ENCODE measurements at regions not wholly inside any gene's neighbourhood (a gene's known extent, or its start where the extent isn't known, plus 50 kb on each side); places are given as distances from the start of the nearest gene placed in this dataset.

DNA sequence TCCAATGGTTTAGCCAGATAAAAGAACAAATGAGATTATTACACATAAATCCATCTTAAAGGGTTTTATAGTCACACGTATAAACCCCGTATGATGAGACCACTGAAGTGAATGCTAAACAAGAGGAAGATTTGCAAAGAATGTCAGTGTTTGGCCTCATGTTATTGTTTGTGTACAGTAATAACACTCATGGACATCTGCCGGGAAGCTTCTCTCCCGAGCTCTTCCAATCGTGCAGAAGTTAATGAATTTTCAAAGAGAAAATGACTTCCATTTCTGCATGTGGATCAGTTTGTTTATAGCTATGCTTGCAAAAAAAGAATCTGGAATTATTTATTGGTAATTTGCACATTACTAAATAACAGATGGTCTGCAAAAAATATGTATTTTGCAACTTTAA lies 88.5 kb upstream of the APCDD1 start:
- Histone ChIP-seq H3K4me1 (ENCODE audit: insufficient read depth, low read length) (no peaks in the 10 kb centered on the region; the same call in 1 of the 2 replicates), H3K36me3 (ENCODE audit: insufficient read depth, low read depth, low read length) (no peaks in the 10 kb centered on the region), H3K4me3 (ENCODE audit: low read length) (no peak overlapping the region), H3K27ac (ENCODE audit: low read length) (no peak overlapping the region), H3K9ac (ENCODE audit: low read depth, low read length) (no peak overlapping the region), H3K27me3 (ENCODE audit: insufficient read depth, low read length) (no peaks in the 10 kb centered on the region), H3K9me3 (ENCODE audit: insufficient read depth, low read depth, low read length) (peaks cover 7% of the 10 kb centered on the region; the same call in 1 of the 2 replicates)

DNA sequence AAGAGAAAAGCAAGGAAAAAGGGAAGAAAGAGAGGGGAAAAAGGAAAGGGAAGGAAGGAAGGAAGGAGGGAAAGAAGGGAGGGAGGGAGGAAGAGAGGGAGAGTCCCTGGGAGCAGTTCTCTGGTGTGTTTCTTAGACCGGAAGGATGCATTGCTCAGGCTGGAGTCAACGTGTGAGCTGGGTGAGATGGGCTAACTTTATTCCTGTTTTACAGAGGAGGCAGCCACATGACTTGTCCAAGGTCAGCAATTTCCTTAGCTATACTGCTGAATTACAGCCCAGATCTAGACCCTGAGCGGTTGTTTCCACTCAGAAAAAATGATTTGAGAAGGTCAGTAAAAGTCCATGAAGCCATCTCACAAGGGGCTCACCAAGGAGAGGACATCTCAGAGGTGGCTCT lies 86.6 kb upstream of the APCDD1 start:
- Histone ChIP-seq H3K9ac (ENCODE audit: low read depth, low read length) (no peak overlapping the region), H3K4me1 (ENCODE audit: insufficient read depth, low read length) (no peaks in the 10 kb centered on the region; the same call in 1 of the 2 replicates), H3K27ac (ENCODE audit: low read length) (no peak overlapping the region), H3K36me3 (ENCODE audit: insufficient read depth, low read depth, low read length) (no peaks in the 10 kb centered on the region), H3K9me3 (ENCODE audit: insufficient read depth, low read depth, low read length) (peaks cover 7% of the 10 kb centered on the region; the same call in 1 of the 2 replicates), H3K4me3 (ENCODE audit: low read length) (no peak overlapping the region), H3K27me3 (ENCODE audit: insufficient read depth, low read length) (no peaks in the 10 kb centered on the region)

DNA sequence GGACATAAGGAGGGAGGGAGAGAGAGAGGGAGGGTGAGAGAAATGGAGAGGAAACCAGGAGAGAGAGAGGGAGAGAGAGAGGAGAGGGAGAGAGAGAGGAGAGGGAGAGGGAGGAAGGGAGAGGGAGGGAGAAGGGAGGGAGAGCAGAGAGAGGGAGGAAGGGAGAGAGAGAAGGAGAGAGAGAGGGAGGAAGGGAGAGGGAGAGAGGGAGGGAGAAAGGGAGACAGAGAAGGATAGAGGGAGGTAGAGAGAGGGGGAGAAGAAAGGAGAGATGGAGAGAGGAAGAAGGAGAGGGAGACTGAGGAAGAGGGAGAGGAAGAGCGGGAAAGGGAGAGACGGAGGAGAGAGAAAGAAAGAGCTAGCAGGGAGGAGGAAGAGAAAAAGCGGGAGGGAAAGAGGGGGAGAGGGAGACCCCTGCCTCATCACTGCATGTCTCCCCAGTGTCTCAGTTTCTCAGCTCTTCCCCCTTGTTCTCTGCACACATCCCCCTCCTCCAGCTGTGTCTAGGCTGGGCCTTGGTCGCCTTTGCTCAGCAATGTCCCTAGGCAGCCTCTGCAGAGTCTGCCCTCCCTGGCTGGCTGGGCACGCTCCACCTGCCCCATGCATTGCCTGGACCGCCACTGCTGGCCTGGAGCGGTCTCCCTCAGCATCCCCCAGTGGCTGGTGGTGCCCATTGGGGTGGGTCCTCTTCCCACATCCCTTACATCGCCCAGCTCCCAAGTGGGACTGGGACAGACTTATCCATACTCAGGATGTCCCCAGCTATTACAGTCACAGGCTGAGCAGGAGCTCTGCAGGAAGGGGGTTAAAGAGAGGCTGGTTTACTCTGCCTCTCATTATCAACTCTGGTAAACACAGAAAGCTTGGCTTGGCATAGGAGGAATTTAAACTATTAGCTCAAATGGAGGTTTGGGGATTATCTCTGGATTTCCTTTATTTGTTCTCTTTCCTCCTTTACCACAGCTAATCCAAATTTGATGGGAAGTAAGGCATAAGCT lies 85.7 kb upstream of the APCDD1 start:
- no peak overlapping the region for H3K4me3 ChIP-seq (ENCODE audit: low read length)
- no peaks in the 10 kb centered on the region; the same call in 1 of the 2 replicates for H3K4me1 ChIP-seq (ENCODE audit: insufficient read depth, low read length)
- H3K36me3 ChIP-seq (ENCODE audit: insufficient read depth, low read depth, low read length), result no peaks in the 10 kb centered on the region
- no peaks in the 10 kb centered on the region; the same call in 1 of the 2 replicates for H3K27me3 ChIP-seq (ENCODE audit: insufficient read depth, low read length)
- no peak overlapping the region for H3K9ac ChIP-seq (ENCODE audit: low read depth, low read length)
- H3K9me3 ChIP-seq (ENCODE audit: insufficient read depth, low read depth, low read length), result peaks cover 7% of the 10 kb centered on the region; the same call in 1 of the 2 replicates
- no peak overlapping the region for H3K27ac ChIP-seq (ENCODE audit: low read length)

DNA sequence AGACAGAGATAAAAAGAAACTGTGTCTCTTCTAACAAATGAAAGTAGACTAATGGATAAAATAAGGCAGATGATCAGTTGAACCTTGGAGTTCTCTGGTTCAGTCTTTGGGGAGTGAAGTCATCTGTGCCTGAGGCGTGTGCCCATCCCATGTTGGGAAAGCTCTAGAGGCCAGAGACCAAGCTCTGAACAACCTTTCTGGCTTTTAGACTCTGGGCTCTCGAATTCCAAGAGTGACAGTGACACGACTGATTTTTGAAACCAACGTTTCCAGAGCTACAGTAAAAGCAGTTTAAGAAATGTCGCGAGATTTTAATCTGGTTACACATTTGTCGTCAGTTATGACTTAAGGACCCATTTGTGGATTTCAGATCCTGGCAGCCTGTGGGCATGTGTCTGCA lies 83.7 kb upstream of the APCDD1 start:
- H3K36me3 ChIP-seq (ENCODE audit: insufficient read depth, low read depth, low read length), result no peaks in the 10 kb centered on the region
- H3K4me3 ChIP-seq (ENCODE audit: low read length), result no peak overlapping the region
- no peak overlapping the region for H3K27ac ChIP-seq (ENCODE audit: low read length)
- H3K9me3 ChIP-seq (ENCODE audit: insufficient read depth, low read depth, low read length), result no peaks in the 10 kb centered on the region
- no peak overlapping the region for H3K9ac ChIP-seq (ENCODE audit: low read depth, low read length)
- H3K27me3 ChIP-seq (ENCODE audit: insufficient read depth, low read length), result no peaks in the 10 kb centered on the region; the same call in 1 of the 2 replicates
- peaks cover 3% of the 10 kb centered on the region; the same call in 1 of the 2 replicates for H3K4me1 ChIP-seq (ENCODE audit: insufficient read depth, low read length)

DNA sequence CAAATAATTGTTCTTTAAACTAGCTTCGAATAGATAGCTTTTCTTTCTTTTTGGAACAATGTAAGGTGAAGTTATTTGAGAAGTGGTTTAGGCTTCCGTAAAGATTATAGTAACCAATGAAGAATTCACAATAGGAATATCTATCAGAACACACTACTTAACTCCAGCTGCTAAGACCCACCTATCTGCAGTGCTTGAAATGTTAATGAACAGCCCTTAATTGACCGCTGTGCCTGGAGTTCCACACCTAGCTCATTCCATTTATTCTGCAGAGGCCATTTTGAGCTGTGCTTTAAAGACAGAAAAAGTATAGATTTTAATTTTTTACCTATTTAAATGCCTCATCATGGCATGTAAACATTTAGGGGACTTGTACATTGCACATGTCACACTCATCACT lies 83.3 kb upstream of the APCDD1 start:
- peaks cover 3% of the 10 kb centered on the region; the same call in 1 of the 2 replicates for H3K4me1 ChIP-seq (ENCODE audit: insufficient read depth, low read length)
- no peaks in the 10 kb centered on the region; the same call in 1 of the 2 replicates for H3K27me3 ChIP-seq (ENCODE audit: insufficient read depth, low read length)
- no peaks in the 10 kb centered on the region for H3K9me3 ChIP-seq (ENCODE audit: insufficient read depth, low read depth, low read length)
- no peaks in the 10 kb centered on the region for H3K36me3 ChIP-seq (ENCODE audit: insufficient read depth, low read depth, low read length)
- H3K9ac ChIP-seq (ENCODE audit: low read depth, low read length), result no peak overlapping the region
- H3K27ac ChIP-seq (ENCODE audit: low read length), result no peak overlapping the region
- H3K4me3 ChIP-seq (ENCODE audit: low read length), result no peak overlapping the region

DNA sequence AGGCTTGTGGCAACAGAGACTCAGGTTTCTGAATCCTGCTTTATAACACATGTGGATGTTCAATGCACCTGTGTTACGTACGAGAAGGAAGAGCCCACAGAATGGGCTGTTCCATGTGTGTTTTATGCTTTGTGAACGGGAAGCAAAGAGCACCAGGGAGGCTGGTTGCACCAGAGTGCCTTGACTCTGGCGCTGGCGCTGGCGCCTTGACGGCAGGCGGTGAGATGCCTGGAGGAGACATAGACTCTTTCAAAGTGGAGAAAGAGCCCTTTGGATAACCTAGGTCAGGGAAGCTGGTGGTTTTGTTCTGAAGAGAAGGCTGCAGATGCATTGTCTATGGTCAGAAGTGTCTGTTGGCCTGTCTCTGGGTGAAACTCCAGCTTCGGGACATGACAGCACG lies 80.2 kb upstream of the APCDD1 start:
- H3K27ac ChIP-seq (ENCODE audit: low read length), result no peak overlapping the region
- H3K27me3 ChIP-seq (ENCODE audit: insufficient read depth, low read length), result no peaks in the 10 kb centered on the region; the same call in 1 of the 2 replicates
- H3K9ac ChIP-seq (ENCODE audit: low read depth, low read length), result no peak overlapping the region
- H3K9me3 ChIP-seq (ENCODE audit: insufficient read depth, low read depth, low read length), result no peaks in the 10 kb centered on the region
- H3K4me1 ChIP-seq (ENCODE audit: insufficient read depth, low read length), result peaks cover 5% of the 10 kb centered on the region; the same call in 1 of the 2 replicates
- no peak overlapping the region for H3K4me3 ChIP-seq (ENCODE audit: low read length)
- H3K36me3 ChIP-seq (ENCODE audit: insufficient read depth, low read depth, low read length), result no peaks in the 10 kb centered on the region

DNA sequence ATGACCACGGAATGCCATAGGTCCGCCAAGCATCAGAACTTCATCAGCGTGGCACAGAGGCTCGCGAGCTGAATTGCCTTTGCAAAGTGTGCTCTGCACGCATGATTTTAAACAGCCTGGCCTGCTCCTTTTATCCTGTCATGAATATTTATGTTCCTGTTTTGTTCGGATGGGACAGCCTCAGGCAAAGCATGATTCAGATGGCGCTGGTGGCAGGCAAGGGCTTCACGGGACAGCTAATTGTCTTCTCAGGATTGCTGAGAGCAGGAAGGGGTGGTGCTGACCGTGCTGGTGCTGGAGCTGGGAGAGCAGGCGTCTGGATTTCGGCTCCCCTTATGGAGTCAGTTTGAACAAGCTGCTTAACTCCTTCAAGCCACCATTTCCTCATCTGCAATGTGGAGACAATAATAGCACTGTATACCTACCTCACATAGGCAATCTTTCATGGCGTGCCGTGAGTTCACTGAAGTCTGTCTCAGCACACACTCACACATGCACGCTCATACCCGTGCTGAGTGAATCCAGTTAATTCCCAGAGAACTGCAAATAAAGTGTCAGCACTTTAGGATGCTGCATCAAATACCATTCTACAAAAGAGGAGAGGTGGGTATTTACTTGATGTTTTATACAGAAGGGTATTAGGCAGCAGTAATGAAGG lies 79.7 kb upstream of the APCDD1 start:
- no peaks in the 10 kb centered on the region for H3K9me3 ChIP-seq (ENCODE audit: insufficient read depth, low read depth, low read length)
- no peak overlapping the region for H3K27ac ChIP-seq (ENCODE audit: low read length)
- H3K4me3 ChIP-seq (ENCODE audit: low read length), result no peak overlapping the region
- H3K27me3 ChIP-seq (ENCODE audit: insufficient read depth, low read length), result no peaks in the 10 kb centered on the region; the same call in 1 of the 2 replicates
- H3K36me3 ChIP-seq (ENCODE audit: insufficient read depth, low read depth, low read length), result no peaks in the 10 kb centered on the region
- peaks cover 10% of the 10 kb centered on the region; the same call in 1 of the 2 replicates for H3K4me1 ChIP-seq (ENCODE audit: insufficient read depth, low read length)
- no peak overlapping the region for H3K9ac ChIP-seq (ENCODE audit: low read depth, low read length)

DNA sequence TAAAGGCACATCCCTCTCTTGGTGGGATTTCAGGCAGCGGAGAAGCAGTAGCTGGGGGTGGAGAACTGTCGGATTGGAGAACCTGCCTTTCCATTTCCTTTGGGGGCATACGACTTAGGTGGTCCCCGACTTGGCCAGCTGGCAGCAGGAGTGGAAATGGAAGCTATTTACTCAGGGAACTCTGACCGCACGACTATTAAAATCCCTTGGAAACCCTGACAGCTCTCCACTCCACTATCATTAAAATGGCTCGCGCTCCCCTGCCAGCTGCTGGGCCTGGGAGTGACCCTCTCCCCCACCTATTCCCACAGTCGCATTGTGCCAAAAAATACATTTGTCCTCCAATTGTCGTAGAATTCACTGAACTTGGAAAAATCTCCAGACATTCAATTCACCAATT lies 77.7 kb upstream of the APCDD1 start:
- Histone ChIP-seq H3K4me1 (ENCODE audit: insufficient read depth, low read length) (peaks cover 10% of the 10 kb centered on the region; the same call in 1 of the 2 replicates), H3K27ac (ENCODE audit: low read length) (no peak overlapping the region), H3K27me3 (ENCODE audit: insufficient read depth, low read length) (no peaks in the 10 kb centered on the region; the same call in 1 of the 2 replicates), H3K4me3 (ENCODE audit: low read length) (no peak overlapping the region), H3K9ac (ENCODE audit: low read depth, low read length) (no peak overlapping the region), H3K9me3 (ENCODE audit: insufficient read depth, low read depth, low read length) (no peaks in the 10 kb centered on the region), H3K36me3 (ENCODE audit: insufficient read depth, low read depth, low read length) (no peaks in the 10 kb centered on the region)

DNA sequence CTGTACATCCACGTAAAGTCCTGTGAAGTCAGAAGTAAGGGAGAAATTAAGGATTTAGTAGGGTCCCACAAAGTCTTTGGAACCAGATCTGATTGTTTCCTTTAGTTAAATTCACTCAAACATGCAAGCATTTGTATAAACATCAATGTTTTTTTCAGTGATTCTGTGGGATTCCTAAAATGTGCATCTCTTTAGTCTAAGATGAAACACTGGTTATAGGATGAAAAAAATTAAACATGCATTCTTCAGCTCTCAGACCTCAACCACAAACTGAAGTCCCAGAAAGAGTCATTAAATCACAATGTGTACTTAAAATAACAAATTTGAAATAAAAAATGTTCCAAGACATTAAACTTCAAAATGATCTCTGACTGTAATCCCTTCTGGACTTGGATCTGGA lies 76.5 kb upstream of the APCDD1 start:
- Histone ChIP-seq H3K4me1 (ENCODE audit: insufficient read depth, low read length) (peaks cover 10% of the 10 kb centered on the region; the same call in 1 of the 2 replicates), H3K4me3 (ENCODE audit: low read length) (no peak overlapping the region), H3K9ac (ENCODE audit: low read depth, low read length) (no peak overlapping the region), H3K27me3 (ENCODE audit: insufficient read depth, low read length) (no peaks in the 10 kb centered on the region; the same call in 1 of the 2 replicates), H3K9me3 (ENCODE audit: insufficient read depth, low read depth, low read length) (no peaks in the 10 kb centered on the region), H3K27ac (ENCODE audit: low read length) (no peak overlapping the region), H3K36me3 (ENCODE audit: insufficient read depth, low read depth, low read length) (no peaks in the 10 kb centered on the region)

DNA sequence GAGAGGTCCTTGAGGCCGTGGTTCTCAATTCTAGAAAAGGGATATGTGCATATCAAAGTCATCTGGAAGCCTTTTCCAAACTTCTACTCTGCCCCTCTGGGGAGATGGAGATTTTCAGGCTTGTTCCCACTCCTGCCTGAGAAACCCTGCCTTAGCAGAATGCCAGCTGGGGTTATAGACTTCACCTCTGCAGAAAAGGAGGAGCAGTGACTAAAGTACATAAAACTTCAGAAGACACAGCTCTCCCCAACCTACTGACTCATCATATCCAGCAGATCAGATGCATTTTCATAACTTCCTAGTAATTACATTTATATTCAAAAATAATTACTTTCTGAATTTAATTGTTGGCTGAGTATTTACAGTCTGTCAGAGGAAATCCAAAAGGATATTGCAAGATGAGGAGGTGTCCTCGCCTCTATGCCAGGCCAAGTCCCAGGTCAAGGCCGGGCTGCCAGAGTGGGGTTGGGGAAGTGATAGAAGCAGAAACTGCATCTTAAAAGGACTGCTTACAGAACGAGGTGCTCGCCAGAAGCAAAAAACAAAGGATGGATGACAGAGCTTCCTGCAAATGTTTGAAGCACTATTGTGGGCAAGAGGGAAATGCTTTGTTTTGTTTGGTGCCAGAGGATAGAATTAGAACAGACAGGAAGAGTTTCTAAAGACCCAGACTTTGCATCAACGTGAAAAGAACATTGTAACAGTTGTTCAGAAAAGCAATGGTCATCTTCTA lies 75.6 kb upstream of the APCDD1 start:
- no peaks in the 10 kb centered on the region; the same call in 1 of the 2 replicates for H3K27me3 ChIP-seq (ENCODE audit: insufficient read depth, low read length)
- no peak overlapping the region for H3K9ac ChIP-seq (ENCODE audit: low read depth, low read length)
- H3K9me3 ChIP-seq (ENCODE audit: insufficient read depth, low read depth, low read length), result no peaks in the 10 kb centered on the region
- H3K4me1 ChIP-seq (ENCODE audit: insufficient read depth, low read length), result peaks cover 10% of the 10 kb centered on the region; the same call in 1 of the 2 replicates
- H3K27ac ChIP-seq (ENCODE audit: low read length), result no peak overlapping the region
- H3K36me3 ChIP-seq (ENCODE audit: insufficient read depth, low read depth, low read length), result no peaks in the 10 kb centered on the region
- H3K4me3 ChIP-seq (ENCODE audit: low read length), result no peak overlapping the region

DNA sequence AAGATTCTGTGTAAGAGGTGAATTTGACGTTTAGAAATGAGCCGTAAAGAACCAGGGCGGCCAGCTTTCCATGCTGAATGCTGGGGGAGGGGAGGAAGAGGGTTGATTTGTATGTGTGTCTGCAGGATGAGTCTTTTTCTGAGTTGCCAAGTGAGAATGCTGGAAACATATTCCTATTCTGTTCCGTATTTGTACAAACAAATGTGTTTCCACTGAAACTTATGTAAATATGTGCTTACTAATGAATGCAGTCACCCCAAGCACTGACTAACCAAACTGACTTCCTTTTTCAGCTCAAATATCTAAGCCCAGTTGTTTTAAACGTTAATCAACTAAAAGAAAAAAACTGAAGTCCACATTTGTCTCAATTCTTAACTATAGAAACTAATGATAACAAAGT lies 74.9 kb upstream of the APCDD1 start:
- no peak overlapping the region for H3K27ac ChIP-seq (ENCODE audit: low read length)
- H3K36me3 ChIP-seq (ENCODE audit: insufficient read depth, low read depth, low read length), result no peaks in the 10 kb centered on the region
- H3K9ac ChIP-seq (ENCODE audit: low read depth, low read length), result no peak overlapping the region
- peaks cover 8% of the 10 kb centered on the region; the same call in 1 of the 2 replicates for H3K4me1 ChIP-seq (ENCODE audit: insufficient read depth, low read length)
- H3K27me3 ChIP-seq (ENCODE audit: insufficient read depth, low read length), result no peaks in the 10 kb centered on the region
- no peak overlapping the region for H3K4me3 ChIP-seq (ENCODE audit: low read length)
- no peaks in the 10 kb centered on the region for H3K9me3 ChIP-seq (ENCODE audit: insufficient read depth, low read depth, low read length)

Data from iPS-20b (cell line).